ENCODE measurements at regions not wholly inside any gene's neighbourhood (a gene's known extent, or its start where the extent isn't known, plus 50 kb on each side); places are given as distances from the start of the nearest gene placed in this dataset.

- Histone ChIP-seq H3K4me3 (ENCODE audit: low read depth in 1 of 3, low read length in 3 of 3) (no peak overlapping the region), H3K9ac (ENCODE audit: low read depth in 1 of 2, low read length in 2 of 2) (no peak overlapping the region), H3K27me3 (ENCODE audit: control insufficient read depth in 4 of 4, insufficient read depth in 4 of 4, low read length in 3 of 4) (no peaks in the 10 kb centered on the region), H3K36me3 (ENCODE audit: control insufficient read depth in 4 of 4, insufficient read depth in 3 of 4, low read depth in 1 of 4, low read length in 3 of 4) (no peaks in the 10 kb centered on the region), H3K4me1 (ENCODE audit: control insufficient read depth in 4 of 4, insufficient read depth in 4 of 4, low read length in 3 of 4) (peaks cover 0 to 2% (median 0%) of the 10 kb centered on the region in 4 donors), H3K27ac (ENCODE audit: low read depth in 1 of 2, low read length in 2 of 2) (no peak overlapping the region), H3K9me3 (ENCODE audit: control insufficient read depth in 4 of 4, low read length in 3 of 4) (no peaks in the 10 kb centered on the region)
- no peak for TF ChIP-seq MAX (IDR thresholded peaks at IDR 0.05)
- TF ChIP-seq REST (IDR thresholded peaks at IDR 0.05), result no peak
- TF ChIP-seq JUND (IDR thresholded peaks at IDR 0.05), result no peak
- TF ChIP-seq ATF3 (IDR thresholded peaks at IDR 0.05), result no peak
- TF ChIP-seq RXRA (IDR thresholded peaks at IDR 0.05), result no peak
- TF ChIP-seq FOXA2 (IDR thresholded peaks at IDR 0.05), result no peak
- TF ChIP-seq SP1 (IDR thresholded peaks at IDR 0.05), result no peak
- TF ChIP-seq ZBTB33 (IDR thresholded peaks at IDR 0.05), result no peak
- TF ChIP-seq TAF1 (conservative IDR thresholded peaks at IDR 0.05), result no peak
- no peak for TF ChIP-seq GABPA (IDR thresholded peaks at IDR 0.05 in 1 of 2, conservative IDR thresholded peaks at IDR 0.05 in 1 of 2)
- no peak for TF ChIP-seq HNF4A (conservative IDR thresholded peaks at IDR 0.05)
- DNase-seq (ENCODE audit: low spot score), result no peak
- WGBS, result 97% methylated on average over 25 of the region's 25 CpGs
These were observed 132.6 kb upstream of the FUT8 start for GRCh38 chr14:65279958-65280357.

GRCh38 chr14:65280653-65281052, 131.9 kb upstream of the FUT8 start:
- Histone ChIP-seq H3K4me3 (ENCODE audit: low read depth in 1 of 3, low read length in 3 of 3) (no peak overlapping the region), H3K36me3 (ENCODE audit: control insufficient read depth in 4 of 4, insufficient read depth in 3 of 4, low read depth in 1 of 4, low read length in 3 of 4) (no peaks in the 10 kb centered on the region), H3K9me3 (ENCODE audit: control insufficient read depth in 4 of 4, low read length in 3 of 4) (no peaks in the 10 kb centered on the region), H3K27ac (ENCODE audit: low read depth in 1 of 2, low read length in 2 of 2) (no peak overlapping the region), H3K9ac (ENCODE audit: low read depth in 1 of 2, low read length in 2 of 2) (no peak overlapping the region), H3K4me1 (ENCODE audit: control insufficient read depth in 4 of 4, insufficient read depth in 4 of 4, low read length in 3 of 4) (peaks cover 0 to 2% (median 0%) of the 10 kb centered on the region in 4 donors), H3K27me3 (ENCODE audit: control insufficient read depth in 4 of 4, insufficient read depth in 4 of 4, low read length in 3 of 4) (no peaks in the 10 kb centered on the region)
- 98% methylated on average over 22 of the region's 22 CpGs for WGBS
- no peak for DNase-seq (ENCODE audit: low spot score)
- TF ChIP-seq ATF3 (IDR thresholded peaks at IDR 0.05), result no peak
- no peak for TF ChIP-seq TAF1 (conservative IDR thresholded peaks at IDR 0.05)
- no peak for TF ChIP-seq HNF4A (conservative IDR thresholded peaks at IDR 0.05)
- TF ChIP-seq RXRA (IDR thresholded peaks at IDR 0.05), result no peak
- TF ChIP-seq SP1 (IDR thresholded peaks at IDR 0.05), result no peak
- no peak for TF ChIP-seq ZBTB33 (IDR thresholded peaks at IDR 0.05)
- no peak for TF ChIP-seq NR2F2 (IDR thresholded peaks at IDR 0.05)
- no peak for TF ChIP-seq REST (IDR thresholded peaks at IDR 0.05)
- TF ChIP-seq GABPA (IDR thresholded peaks at IDR 0.05 in 1 of 2, conservative IDR thresholded peaks at IDR 0.05 in 1 of 2), result no peak
